NCI-H1105 treated with DMSO at 0.1 percent for 48 hours (cell line): ENCODE measurements at regions not wholly inside any gene's neighbourhood (a gene's known extent, or its start where the extent isn't known, plus 50 kb on each side); places are given as distances from the start of the nearest gene placed in this dataset.
"Not testable (repeated sequence)": the region's sequence is repeated elsewhere in the genome, so short reads cannot be mapped to it uniquely, and the experiment has no call there.

Experiments
- DNase-seq: peaks from one replicate; lab custom pipeline; 2025; lab: John Stamatoyannopoulos, UW

DNA sequence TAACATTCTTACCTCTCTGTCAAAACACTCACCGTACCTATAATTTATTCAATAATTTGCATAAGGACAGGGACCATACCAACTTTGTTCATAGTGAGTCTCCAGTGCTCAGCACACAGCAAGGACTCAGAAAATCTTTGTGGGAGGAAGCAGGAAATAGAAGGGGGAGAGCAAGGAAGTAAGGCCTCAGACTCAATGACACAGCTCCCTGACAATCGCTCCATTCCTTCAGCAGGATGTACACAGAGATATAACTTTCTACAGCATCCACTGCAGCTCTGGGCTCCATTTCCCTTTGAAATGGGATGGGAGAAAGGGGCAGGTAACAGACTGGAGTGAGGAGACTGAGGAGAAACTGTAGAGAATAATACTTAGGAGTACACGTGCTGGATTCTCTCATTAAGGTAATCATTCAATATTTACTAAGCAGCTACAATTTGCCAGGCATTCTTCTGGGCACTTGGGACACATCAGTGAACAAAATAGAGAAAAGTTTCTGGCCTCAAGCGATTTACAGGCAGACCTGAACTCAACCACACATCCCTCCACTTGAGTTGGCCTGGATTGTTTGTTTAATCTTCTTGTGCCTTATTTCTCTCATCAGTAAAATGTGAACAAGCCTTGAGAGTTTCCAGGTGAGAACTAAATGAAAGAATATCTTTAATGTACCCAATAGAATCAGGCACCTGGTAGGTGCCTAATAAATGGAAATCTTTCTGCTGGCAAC lies 330.3 kb upstream of the THBS1 start:
- no peak for DNase-seq

- no peak for DNase-seq
These were observed 329.3 kb upstream of the THBS1 start for GRCh38 chr15:39251413-39252133.

DNA sequence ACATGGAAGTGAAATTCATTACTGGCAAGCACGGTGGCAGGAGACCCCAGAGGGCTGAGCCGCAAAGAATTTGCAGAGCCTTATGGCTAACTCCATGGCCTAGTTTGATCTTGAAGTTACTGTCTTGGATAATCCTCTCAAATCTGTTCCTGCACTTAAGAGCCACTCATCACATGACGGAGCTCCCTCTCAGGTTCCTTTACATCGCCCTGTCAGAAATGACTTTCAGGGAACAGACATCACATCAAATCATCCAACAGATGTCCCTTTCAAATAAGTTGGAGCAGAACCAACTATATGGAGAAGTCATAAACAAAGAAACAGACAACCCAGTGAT lies 328.8 kb upstream of the THBS1 start:
- DNase-seq: no peak

DNA sequence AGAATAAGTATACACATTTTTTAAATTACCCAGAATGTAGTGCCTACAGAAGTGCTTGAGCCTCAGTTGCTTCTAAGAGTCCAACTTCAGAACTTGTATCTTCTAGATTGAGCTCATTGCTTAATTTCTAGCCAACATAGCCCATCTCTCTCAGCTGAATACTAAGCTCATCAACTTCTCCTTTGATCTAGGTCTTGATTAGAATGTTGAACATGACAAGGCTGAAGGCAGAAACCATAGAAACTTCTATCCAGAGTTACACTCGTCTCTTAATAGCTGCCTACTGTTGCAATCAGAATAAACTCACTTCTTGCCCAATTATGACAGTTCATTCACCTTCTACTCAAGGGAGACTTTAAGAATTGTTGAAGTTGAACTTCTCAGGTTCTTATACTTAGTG lies 327.3 kb upstream of the THBS1 start:
- DNase-seq: no peak

DNA sequence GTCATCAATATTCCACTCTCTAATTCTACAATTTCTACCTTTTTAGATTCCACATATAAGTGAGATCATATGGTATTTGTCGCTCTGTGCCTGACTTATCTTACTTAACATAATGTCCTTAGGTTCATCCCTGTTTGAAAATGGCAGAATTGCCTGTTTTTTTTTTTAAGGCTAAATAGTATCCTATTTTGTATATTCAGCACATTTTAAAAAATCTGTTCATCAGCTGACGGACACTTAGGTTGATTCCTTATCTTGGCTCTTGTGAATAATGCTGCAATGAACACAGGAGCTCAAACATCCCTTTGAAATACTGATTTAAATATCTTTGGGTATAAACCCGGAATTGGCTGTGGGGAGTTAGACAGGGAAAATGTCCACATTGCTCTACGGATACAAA lies 326.7 kb upstream of the THBS1 start:
- no peak for DNase-seq

DNA sequence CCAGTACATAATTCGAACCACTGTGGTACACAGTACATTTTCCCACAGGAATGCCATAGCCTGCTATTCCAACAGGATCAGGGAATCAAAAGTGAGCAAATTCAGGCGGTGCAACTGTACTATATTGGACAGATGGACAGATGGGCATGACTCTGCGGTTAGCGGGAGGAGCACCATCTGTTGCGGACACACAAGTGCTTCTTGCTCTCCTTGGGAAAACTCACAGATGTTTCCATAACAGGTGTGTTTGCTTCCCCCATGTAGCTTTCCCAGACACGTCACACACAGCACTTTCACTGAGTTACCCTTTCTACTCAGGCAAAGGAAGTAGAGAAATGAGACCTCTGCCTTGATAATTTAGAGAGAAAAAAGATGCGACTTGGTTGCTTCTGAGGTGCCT lies 325.1 kb upstream of the THBS1 start:
- no peak for DNase-seq

- DNase-seq: no peak
These were observed 320.5 kb upstream of the THBS1 start for GRCh38 chr15:39260391-39260790.

DNA sequence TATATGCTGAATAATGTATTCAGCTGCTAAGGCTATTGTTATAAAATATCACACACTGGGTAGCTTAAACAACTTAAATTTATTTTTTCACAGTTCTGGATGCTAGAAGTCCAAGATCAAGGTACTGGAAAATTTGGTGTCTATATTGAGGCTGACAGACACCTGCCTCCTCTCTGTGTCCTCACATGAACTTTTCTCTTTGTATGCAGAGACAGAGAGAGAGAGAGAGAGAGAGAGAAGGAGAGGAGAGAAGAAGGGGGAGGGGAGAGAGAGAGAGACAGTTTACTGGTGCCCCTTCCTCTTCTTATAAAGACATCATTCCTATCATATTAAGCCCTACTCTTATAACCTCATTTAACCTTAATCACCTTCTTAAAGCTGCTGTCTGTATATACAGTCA lies 320.1 kb upstream of the THBS1 start:
- DNase-seq: no peak

- not testable (repeated sequence) for DNase-seq
These were observed 319.3 kb upstream of the THBS1 start for GRCh38 chr15:39261397-39262183.

- not testable (repeated sequence) for DNase-seq
These were observed 317.7 kb upstream of the THBS1 start for GRCh38 chr15:39262995-39263772.

GRCh38 chr15:39265261-39265660 lies 315.6 kb upstream of the THBS1 start:
- no peak for DNase-seq

GRCh38 chr15:39266890-39267289 lies 314.0 kb upstream of the THBS1 start:
- no peak for DNase-seq

DNA sequence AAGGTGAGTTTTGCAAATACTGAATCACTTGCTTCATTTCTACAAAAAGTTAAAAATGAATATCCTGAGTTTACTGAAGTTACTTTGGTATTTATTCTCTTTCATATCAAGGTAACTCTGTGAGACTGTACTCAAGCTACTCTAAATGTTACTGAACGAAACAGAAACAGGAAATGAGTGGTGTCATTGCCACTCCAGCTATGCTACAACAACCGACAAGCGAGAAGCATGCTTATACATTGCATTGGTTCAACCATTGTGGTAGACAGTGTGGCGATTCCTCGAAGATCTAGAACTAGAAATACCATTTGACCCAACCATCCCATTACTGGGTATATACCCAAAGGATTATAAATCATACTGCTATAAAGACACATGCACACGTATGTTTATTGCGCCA lies 313.2 kb upstream of the THBS1 start:
- DNase-seq: no peak

- DNase-seq: no peak
These were observed 311.5 kb upstream of the THBS1 start for GRCh38 chr15:39269352-39269751.

GRCh38 chr15:39269821-39270220 lies 311.1 kb upstream of the THBS1 start:
- no peak for DNase-seq

- no peak for DNase-seq
These were observed 310.5 kb upstream of the THBS1 start for GRCh38 chr15:39270221-39270855.

DNA sequence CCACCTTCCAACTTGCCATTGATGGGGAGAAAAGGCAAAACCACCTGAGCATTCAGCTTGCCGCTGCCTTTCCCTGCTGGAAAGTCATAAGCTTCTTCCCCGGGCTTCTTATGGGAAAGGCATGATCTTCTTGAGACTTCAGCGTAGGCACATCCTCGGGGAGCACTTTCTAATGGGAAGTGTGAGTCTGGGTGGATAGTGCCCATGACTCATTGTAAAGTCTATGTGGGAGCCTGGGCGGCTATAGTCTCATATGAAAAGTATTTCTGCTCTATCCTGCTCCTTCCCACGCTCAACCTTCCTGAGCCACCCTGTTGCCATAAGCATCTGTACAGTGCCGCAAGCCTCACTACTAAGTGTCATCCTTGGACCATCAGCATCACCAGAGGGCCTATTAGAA lies 309.9 kb upstream of the THBS1 start:
- DNase-seq: no peak

DNA sequence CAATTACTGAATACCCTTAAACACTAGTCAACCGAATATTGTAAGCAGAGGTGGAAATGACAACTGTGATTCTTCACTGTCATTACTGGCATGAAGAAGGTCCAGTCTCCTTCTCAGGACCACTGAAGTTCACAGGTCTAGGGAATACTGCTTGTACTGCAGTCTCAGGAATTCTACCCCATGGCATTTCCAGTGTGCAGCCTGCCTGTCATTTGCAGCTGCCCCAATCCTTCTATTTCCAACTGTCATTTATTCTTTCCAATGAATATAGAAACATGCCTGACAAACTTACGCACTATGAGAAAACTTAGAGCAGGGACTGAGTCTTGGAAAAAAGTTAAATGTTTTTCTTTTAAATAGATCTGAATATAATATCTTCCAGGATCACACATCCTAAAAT lies 308.0 kb upstream of the THBS1 start:
- DNase-seq: no peak

GRCh38 chr15:39273717-39274411 lies 307.0 kb upstream of the THBS1 start:
- peak; percentile 38 for DNase-seq

DNA sequence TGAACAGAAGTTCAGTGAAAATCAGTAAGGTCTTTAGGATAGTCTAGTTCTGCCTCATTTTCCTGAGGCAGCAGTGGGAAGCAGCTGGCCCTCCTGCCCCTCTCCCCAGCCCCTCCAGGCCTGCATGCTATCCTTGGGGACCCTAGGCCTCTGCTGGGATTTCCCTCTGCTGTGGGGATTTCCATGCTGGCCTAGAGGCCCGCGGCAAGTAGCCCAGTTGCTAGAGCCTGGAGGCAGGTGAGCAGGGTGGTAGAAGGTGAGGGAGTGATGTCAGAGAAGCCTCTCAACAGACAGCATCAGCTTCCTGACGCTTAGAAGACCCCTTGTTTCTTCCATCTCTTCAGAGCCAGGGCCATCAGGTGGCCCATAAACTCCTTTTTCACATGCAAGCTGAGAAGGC lies 305.8 kb upstream of the THBS1 start:
- no peak for DNase-seq

DNA sequence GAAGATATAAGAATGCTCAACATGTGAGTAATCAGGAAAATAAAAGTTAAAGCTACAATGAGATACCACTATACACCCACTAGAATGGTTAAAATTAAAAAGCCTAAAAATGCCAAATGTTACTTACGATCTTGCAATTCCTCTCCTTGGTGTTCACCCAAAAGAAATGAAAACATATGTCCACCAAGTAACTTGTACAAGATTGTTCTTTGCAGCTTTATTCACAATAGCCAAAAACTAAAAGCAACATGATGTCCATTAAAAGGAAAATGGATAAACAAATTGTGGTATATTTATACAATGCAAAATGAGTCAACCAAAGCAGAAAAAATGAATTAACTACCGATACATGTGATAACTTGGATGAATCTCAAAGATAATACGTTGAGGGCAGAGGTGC lies 301.6 kb upstream of the THBS1 start:
- no peak for DNase-seq
